WTC11 (cell line): ENCODE measurements at regions not wholly inside any gene's neighbourhood (a gene's known extent, or its start where the extent isn't known, plus 50 kb on each side); places are given as distances from the start of the nearest gene placed in this dataset.
A peak's percentile ranks its signal among the peaks of the same experiment; 100 is the strongest.

Experiments
- ATAC-seq: fragments of 200-7000 bp; cut with Tn5 transposase; 2 replicates; pipeline ENCODE4 v1.10.0; 2021; ENCODE audit warnings: mild to moderate bottlenecking, moderate library complexity
- CTCF ChIA-PET: fragments of 300-600 bp; sonication (Branson Sonifier 250); formaldehyde crosslinking; loops from one replicate; lab custom pipeline; 2021; ENCODE audit warnings: antibody characterized with exemption; lab: Charles Lee
- POLR2A ChIA-PET: fragments of 350-600 bp; sonication (Branson Sonifier 250); formaldehyde crosslinking; loops from one replicate; lab custom pipeline; 2021; ENCODE audit warnings: antibody characterized with exemption; lab: Charles Lee
- DNase-seq: peaks from one replicate; pipeline ENCODE4 v3.0.0; 2021; ENCODE audit warnings: low spot score
- H3K27ac Mint-ChIP-seq: 2 replicates; pipeline ENCODE4 v1.8.0; 2021; ENCODE audit warnings: mixed read lengths
- H3K27me3 Mint-ChIP-seq: 2 replicates; pipeline ENCODE4 v1.8.0; 2021; ENCODE audit warnings: low read depth, mild to moderate bottlenecking, moderate library complexity, mixed read lengths
- H3K36me3 Mint-ChIP-seq: 2 replicates; pipeline ENCODE4 v1.8.0; 2021; ENCODE audit warnings: mixed read lengths
- H3K4me1 Mint-ChIP-seq: 2 replicates; pipeline ENCODE4 v1.8.0; 2022; ENCODE audit warnings: mixed read lengths
- H3K4me3 Mint-ChIP-seq: 2 replicates; pipeline ENCODE4 v1.8.0; 2021; ENCODE audit warnings: mild to moderate bottlenecking, moderate library complexity, mixed read lengths
- H3K9me3 Mint-ChIP-seq: 2 replicates; pipeline ENCODE4 v1.8.0; 2021; ENCODE audit warnings: mixed read lengths
- ATF1 ChIP-seq: sonication (generic); formaldehyde crosslinking; IDR thresholded peaks from 2 replicates; pipeline ENCODE4 v1.8.1; 2023; ENCODE audit warnings: mild to moderate bottlenecking, moderate library complexity, missing genetic modification reagents
- CTCF ChIP-seq: fragments of 200-600 bp; IDR thresholded peaks from 2 replicates; pipeline ENCODE4 v1.8.0; 2022; ENCODE audit warnings: antibody characterized with exemption
- E2F1 ChIP-seq: sonication (generic); formaldehyde crosslinking; IDR thresholded peaks from 2 replicates; pipeline ENCODE4 v1.8.0; 2022; ENCODE audit warnings: mild to moderate bottlenecking, missing genetic modification reagents
- EMX1 ChIP-seq: fragments of 250-450 bp; sonication (Bioruptor Pico); IDR thresholded peaks from 2 replicates; pipeline ENCODE4 v1.8.0; 2021; ENCODE audit warnings: mild to moderate bottlenecking
- FOXK1 ChIP-seq: sonication (generic); formaldehyde crosslinking; IDR thresholded peaks from 2 replicates; pipeline ENCODE4 v1.8.0; 2022; ENCODE audit warnings: mild to moderate bottlenecking, moderate library complexity, missing genetic modification reagents
- GABPB1 ChIP-seq: sonication (generic); formaldehyde crosslinking; IDR thresholded peaks from 2 replicates; pipeline ENCODE4 v1.8.1; 2023; ENCODE audit warnings: mild to moderate bottlenecking, missing genetic modification reagents
- GRHL2 ChIP-seq: fragments of 250-450 bp; sonication (Bioruptor Pico); IDR thresholded peaks from 2 replicates; pipeline ENCODE4 v1.8.0; 2022; ENCODE audit warnings: mild to moderate bottlenecking, moderate library complexity; ENCODE audit not compliant: insufficient replicate concordance, severe bottlenecking
- HMGA2 ChIP-seq: fragments of 250-450 bp; sonication (Bioruptor Pico); IDR thresholded peaks from 2 replicates; pipeline ENCODE4 v1.4.0; 2021; ENCODE audit warnings: mild to moderate bottlenecking, moderate library complexity
- JAZF1 ChIP-seq: fragments of 250-450 bp; sonication (Bioruptor Pico); IDR thresholded peaks from 2 replicates; pipeline ENCODE4 v1.9.0; 2021; ENCODE audit warnings: moderate library complexity, mild to moderate bottlenecking, inconsistent platforms
- NFE2L1 ChIP-seq: sonication (generic); formaldehyde crosslinking; IDR thresholded peaks from 2 replicates; pipeline ENCODE4 v1.8.1; 2023; ENCODE audit warnings: missing genetic modification reagents
- RELA ChIP-seq: sonication (generic); formaldehyde crosslinking; IDR thresholded peaks from 2 replicates; pipeline ENCODE4 v1.8.1; 2022; ENCODE audit warnings: missing genetic modification reagents, mild to moderate bottlenecking, borderline replicate concordance
- RORB ChIP-seq: fragments of 250-450 bp; sonication (Bioruptor Pico); IDR thresholded peaks from 2 replicates; pipeline ENCODE4 v1.9.0; 2021; ENCODE audit warnings: mild to moderate bottlenecking
- SP1 ChIP-seq: sonication (generic); formaldehyde crosslinking; conservative IDR thresholded peaks from 2 replicates; pipeline ENCODE4 v1.8.1; 2022; ENCODE audit warnings: missing genetic modification reagents
- TEAD1 ChIP-seq: sonication (generic); formaldehyde crosslinking; IDR thresholded peaks from 2 replicates; pipeline ENCODE4 v1.8.0; 2022; ENCODE audit warnings: mild to moderate bottlenecking, missing genetic modification reagents
- TEAD4 ChIP-seq: sonication (generic); formaldehyde crosslinking; IDR thresholded peaks from 2 replicates; pipeline ENCODE4 v1.8.0; 2022; ENCODE audit warnings: mild to moderate bottlenecking, missing genetic modification reagents
- ZBTB21 ChIP-seq: sonication (generic); formaldehyde crosslinking; IDR thresholded peaks from 2 replicates; pipeline ENCODE4 v1.8.1; 2023; ENCODE audit warnings: mild to moderate bottlenecking, missing genetic modification reagents, borderline replicate concordance
- ZNF263 ChIP-seq: sonication (generic); formaldehyde crosslinking; IDR thresholded peaks from 2 replicates; pipeline ENCODE4 v1.8.1; 2022; ENCODE audit warnings: low read depth, mild to moderate bottlenecking, moderate library complexity, missing genetic modification reagents
- ZNF317 ChIP-seq: sonication (generic); formaldehyde crosslinking; IDR thresholded peaks from 2 replicates; pipeline ENCODE4 v1.8.1; 2023; ENCODE audit warnings: low read depth, mild to moderate bottlenecking, moderate library complexity, missing genetic modification reagents, borderline replicate concordance
- ZNF423 ChIP-seq: fragments of 250-450 bp; sonication (Bioruptor Pico); IDR thresholded peaks from 2 replicates; pipeline ENCODE4 v2.1.2; 2022; ENCODE audit warnings: mild to moderate bottlenecking, moderate library complexity
- TF ChIP-seq, protein P1 (sequence below): fragments of 250-450 bp; sonication (Bioruptor Pico); conservative IDR thresholded peaks from 2 replicates; pipeline ENCODE4 v1.9.0; 2021; ENCODE audit warnings: mild to moderate bottlenecking
- TF ChIP-seq, protein P2 (sequence below): sonication (generic); formaldehyde crosslinking; conservative IDR thresholded peaks from 2 replicates; pipeline ENCODE4 v1.8.1; 2023; ENCODE audit warnings: mild to moderate bottlenecking, low read depth, missing genetic modification reagents, moderate library complexity
- TF ChIP-seq, protein P3 (sequence below): sonication (generic); formaldehyde crosslinking; IDR thresholded peaks from 2 replicates; pipeline ENCODE4 v1.8.1; 2022; ENCODE audit warnings: low read depth, mild to moderate bottlenecking, moderate library complexity, missing genetic modification reagents, borderline replicate concordance
- TF ChIP-seq, protein P4 (sequence below): sonication (generic); formaldehyde crosslinking; conservative IDR thresholded peaks from 2 replicates; pipeline ENCODE4 v1.8.1; 2022; ENCODE audit warnings: mild to moderate bottlenecking, missing genetic modification reagents
- TF ChIP-seq, protein P5 (sequence below): sonication (generic); formaldehyde crosslinking; IDR thresholded peaks from 2 replicates; pipeline ENCODE4 v1.8.1; 2023; ENCODE audit warnings: mild to moderate bottlenecking, missing genetic modification reagents, moderate library complexity

DNA sequence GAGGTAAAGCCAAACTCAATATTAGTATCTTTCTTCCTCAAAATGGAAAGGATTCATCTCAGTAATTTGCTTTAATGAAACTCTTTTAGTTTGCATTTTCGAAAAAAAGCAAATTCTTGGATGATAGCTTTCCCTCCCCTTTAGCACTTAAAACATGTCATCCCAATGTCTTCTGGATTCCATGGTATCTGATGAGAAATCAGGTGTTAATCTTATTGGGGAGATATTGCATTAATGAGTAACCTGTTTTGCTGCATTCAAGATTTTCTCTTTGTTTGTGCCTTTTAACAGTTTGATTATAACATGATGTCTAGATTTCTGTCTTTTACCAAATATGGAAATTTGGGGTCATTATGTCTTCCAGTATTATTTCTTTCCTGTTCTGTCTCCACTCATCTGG is 405.1 kb upstream of the FOXG1 start:
- Mint-ChIP-seq H3K36me3 (peaks cover 28% of the 10 kb centered on the region), H3K27ac (no peak overlapping the region), H3K4me3 (no peak overlapping the region), H3K4me1 (no peaks in the 10 kb centered on the region), H3K27me3 (no peaks in the 10 kb centered on the region), H3K9me3 (peaks cover 42% of the 10 kb centered on the region)
- TF ChIP-seq ZNF317 (CRISPR knock-in tag) (peak; percentile 97), ZNF423 (CRISPR knock-in tag) (no peak)
- ATAC-seq (no peak), DNase-seq (no peak)
- POLR2A ChIA-PET: no interaction called here
- CTCF ChIA-PET: no interaction called here

GRCh38 chr14:28365510-28365909 is 401.1 kb upstream of the FOXG1 start:
- peaks cover 30% of the 10 kb centered on the region for H3K9me3 Mint-ChIP-seq
- ATAC-seq (no peak), DNase-seq (no peak)
- TF ChIP-seq, protein P1, sequence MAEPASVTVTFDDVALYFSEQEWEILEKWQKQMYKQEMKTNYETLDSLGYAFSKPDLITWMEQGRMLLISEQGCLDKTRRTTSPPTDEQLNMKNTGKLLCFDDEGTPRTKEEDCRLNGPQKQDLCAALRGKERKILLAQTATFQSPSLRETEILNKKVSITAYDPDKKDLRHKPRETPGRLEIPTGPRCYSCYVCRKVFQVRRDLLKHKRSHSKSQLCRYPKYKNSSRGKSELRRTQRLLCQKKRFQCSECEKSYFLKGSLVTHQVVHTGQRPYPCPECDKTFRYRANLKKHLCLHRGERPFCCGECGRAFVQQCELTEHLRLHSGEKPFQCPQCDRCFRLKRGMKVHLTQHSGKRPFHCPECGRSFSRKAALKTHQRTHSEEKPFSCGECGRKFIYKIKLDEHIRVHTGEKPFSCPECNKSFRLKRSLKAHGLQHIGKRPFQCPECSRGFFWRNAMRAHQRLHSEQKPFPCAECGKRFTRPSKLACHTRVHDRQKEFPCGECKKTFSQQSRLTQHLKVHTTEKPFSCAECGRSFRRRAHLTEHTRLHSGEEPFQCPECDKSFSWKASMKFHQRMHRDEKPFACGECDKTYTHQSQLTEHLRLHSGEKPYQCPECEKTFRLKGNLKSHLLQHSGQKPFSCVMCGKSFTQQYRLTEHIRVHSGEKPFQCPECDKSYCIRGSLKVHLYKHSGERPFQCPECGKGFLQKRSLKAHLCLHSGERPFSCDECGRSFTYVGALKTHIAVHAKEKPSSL (CRISPR knock-in tag): no peak
- TF ChIP-seq EMX1 (CRISPR knock-in tag) (no peak), HMGA2 (CRISPR knock-in tag) (no peak), ZNF263 (CRISPR knock-in tag) (no peak), ZBTB21 (CRISPR knock-in tag) (no peak), RORB (no peak), FOXK1 (CRISPR knock-in tag) (no peak)
- TF ChIP-seq, protein P2, sequence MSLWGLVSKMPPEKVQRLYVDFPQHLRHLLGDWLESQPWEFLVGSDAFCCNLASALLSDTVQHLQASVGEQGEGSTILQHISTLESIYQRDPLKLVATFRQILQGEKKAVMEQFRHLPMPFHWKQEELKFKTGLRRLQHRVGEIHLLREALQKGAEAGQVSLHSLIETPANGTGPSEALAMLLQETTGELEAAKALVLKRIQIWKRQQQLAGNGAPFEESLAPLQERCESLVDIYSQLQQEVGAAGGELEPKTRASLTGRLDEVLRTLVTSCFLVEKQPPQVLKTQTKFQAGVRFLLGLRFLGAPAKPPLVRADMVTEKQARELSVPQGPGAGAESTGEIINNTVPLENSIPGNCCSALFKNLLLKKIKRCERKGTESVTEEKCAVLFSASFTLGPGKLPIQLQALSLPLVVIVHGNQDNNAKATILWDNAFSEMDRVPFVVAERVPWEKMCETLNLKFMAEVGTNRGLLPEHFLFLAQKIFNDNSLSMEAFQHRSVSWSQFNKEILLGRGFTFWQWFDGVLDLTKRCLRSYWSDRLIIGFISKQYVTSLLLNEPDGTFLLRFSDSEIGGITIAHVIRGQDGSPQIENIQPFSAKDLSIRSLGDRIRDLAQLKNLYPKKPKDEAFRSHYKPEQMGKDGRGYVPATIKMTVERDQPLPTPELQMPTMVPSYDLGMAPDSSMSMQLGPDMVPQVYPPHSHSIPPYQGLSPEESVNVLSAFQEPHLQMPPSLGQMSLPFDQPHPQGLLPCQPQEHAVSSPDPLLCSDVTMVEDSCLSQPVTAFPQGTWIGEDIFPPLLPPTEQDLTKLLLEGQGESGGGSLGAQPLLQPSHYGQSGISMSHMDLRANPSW: no peak
- ChIA-PET POLR2A (no interaction called here), CTCF (no interaction called here)
- H3K4me3 Mint-ChIP-seq: no peak overlapping the region
- H3K36me3 Mint-ChIP-seq: peaks cover 26% of the 10 kb centered on the region
- H3K4me1 Mint-ChIP-seq: no peaks in the 10 kb centered on the region
- H3K27ac Mint-ChIP-seq: no peak overlapping the region
- no peaks in the 10 kb centered on the region for H3K27me3 Mint-ChIP-seq

- H3K27ac Mint-ChIP-seq: no peak overlapping the region
- ChIA-PET CTCF (interaction anchor here (1.1 kb wide), 1 partner anchor 261 kb away, joined by 3 read pairs; no protein-coding TSS in a partner anchor), POLR2A (no interaction called here)
- H3K4me3 Mint-ChIP-seq: no peak overlapping the region
- ATAC-seq: no peak
- no peaks in the 10 kb centered on the region for H3K36me3 Mint-ChIP-seq
- DNase-seq: no peak
- no peaks in the 10 kb centered on the region for H3K4me1 Mint-ChIP-seq
- no peaks in the 10 kb centered on the region for H3K27me3 Mint-ChIP-seq
- H3K9me3 Mint-ChIP-seq: no peaks in the 10 kb centered on the region
- TF ChIP-seq E2F1 (CRISPR knock-in tag): no peak
- TF ChIP-seq, protein P3, sequence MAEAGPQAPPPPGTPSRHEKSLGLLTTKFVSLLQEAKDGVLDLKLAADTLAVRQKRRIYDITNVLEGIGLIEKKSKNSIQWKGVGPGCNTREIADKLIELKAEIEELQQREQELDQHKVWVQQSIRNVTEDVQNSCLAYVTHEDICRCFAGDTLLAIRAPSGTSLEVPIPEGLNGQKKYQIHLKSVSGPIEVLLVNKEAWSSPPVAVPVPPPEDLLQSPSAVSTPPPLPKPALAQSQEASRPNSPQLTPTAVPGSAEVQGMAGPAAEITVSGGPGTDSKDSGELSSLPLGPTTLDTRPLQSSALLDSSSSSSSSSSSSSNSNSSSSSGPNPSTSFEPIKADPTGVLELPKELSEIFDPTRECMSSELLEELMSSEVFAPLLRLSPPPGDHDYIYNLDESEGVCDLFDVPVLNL: no peak
- TF ChIP-seq, protein P4, sequence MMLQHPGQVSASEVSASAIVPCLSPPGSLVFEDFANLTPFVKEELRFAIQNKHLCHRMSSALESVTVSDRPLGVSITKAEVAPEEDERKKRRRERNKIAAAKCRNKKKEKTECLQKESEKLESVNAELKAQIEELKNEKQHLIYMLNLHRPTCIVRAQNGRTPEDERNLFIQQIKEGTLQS (CRISPR knock-in tag): no peak
- no peak for TF ChIP-seq SP1 (CRISPR knock-in tag)
- no peak for TF ChIP-seq NFE2L1 (CRISPR knock-in tag)
- no peak for TF ChIP-seq ATF1 (CRISPR knock-in tag)
- no peak for TF ChIP-seq GABPB1 (CRISPR knock-in tag)
- no peak for TF ChIP-seq TEAD4 (CRISPR knock-in tag)
- TF ChIP-seq GRHL2 (CRISPR knock-in tag): no peak
- TF ChIP-seq RELA: no peak
- no peak for TF ChIP-seq TEAD1 (CRISPR knock-in tag)
- TF ChIP-seq, protein P5, sequence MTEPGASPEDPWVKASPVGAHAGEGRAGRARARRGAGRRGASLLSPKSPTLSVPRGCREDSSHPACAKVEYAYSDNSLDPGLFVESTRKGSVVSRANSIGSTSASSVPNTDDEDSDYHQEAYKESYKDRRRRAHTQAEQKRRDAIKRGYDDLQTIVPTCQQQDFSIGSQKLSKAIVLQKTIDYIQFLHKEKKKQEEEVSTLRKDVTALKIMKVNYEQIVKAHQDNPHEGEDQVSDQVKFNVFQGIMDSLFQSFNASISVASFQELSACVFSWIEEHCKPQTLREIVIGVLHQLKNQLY (CRISPR knock-in tag): no peak
- no peak for TF ChIP-seq CTCF
- TF ChIP-seq JAZF1 (CRISPR knock-in tag): no peak
Observed at GRCh38 chr14:28373721-28374120, 392.9 kb upstream of the FOXG1 start.
